Endodermal cell (in vitro differentiated cells): ENCODE measurements at regions not wholly inside any gene's neighbourhood (a gene's known extent, or its start where the extent isn't known, plus 50 kb on each side); places are given as distances from the start of the nearest gene placed in this dataset.

Source experiments
- DNase-seq: peaks from one replicate; pipeline ENCODE4 v3.0.0-alpha.2; 2017
- H3K27ac ChIP-seq: 2 replicates; pipeline ENCODE4 v1.5.1; 2013; ENCODE audit warnings: mild to moderate bottlenecking, low read depth, low read length, moderate library complexity
- H3K27me3 ChIP-seq: 2 replicates; pipeline ENCODE4 v1.6.1; 2013; ENCODE audit warnings: mild to moderate bottlenecking, low read length, moderate library complexity; ENCODE audit not compliant: insufficient read depth, control insufficient read depth, poor library complexity, severe bottlenecking
- H3K36me3 ChIP-seq: 2 replicates; pipeline ENCODE4 v1.7.0; 2013; ENCODE audit warnings: mild to moderate bottlenecking, low read length, moderate library complexity; ENCODE audit not compliant: control insufficient read depth, insufficient read depth
- H3K4me1 ChIP-seq: one replicate; pipeline ENCODE4 v1.7.0; 2013; ENCODE audit warnings: low read length; ENCODE audit not compliant: control insufficient read depth, insufficient read depth
- H3K4me3 ChIP-seq: 2 replicates; pipeline ENCODE4 v1.5.1; 2013; ENCODE audit warnings: mild to moderate bottlenecking, low read length, moderate library complexity
- H3K9ac ChIP-seq: 2 replicates; pipeline ENCODE4 v1.6.1; 2013; ENCODE audit warnings: mild to moderate bottlenecking, low read length, moderate library complexity; ENCODE audit not compliant: poor library complexity, severe bottlenecking; ENCODE audit errors: extremely low read depth
- H3K9me3 ChIP-seq: 2 replicates; pipeline ENCODE4 v1.6.1; 2013; ENCODE audit warnings: mild to moderate bottlenecking, low read length, moderate library complexity; ENCODE audit not compliant: control insufficient read depth
- H3K27ac Mint-ChIP-seq: 2 replicates; pipeline ENCODE4 v1.8.0; 2020; ENCODE audit warnings: mixed read lengths
- H3K27me3 Mint-ChIP-seq: 2 replicates; pipeline ENCODE4 v1.8.0; 2021; ENCODE audit warnings: mild to moderate bottlenecking, mixed read lengths; ENCODE audit not compliant: insufficient read depth
- H3K36me3 Mint-ChIP-seq: 2 replicates; pipeline ENCODE4 v1.8.0; 2020; ENCODE audit warnings: low read depth, mixed read lengths
- H3K4me1 Mint-ChIP-seq: 2 replicates; pipeline ENCODE4 v1.8.0; 2020; ENCODE audit warnings: mixed read lengths
- H3K4me3 Mint-ChIP-seq: 2 replicates; pipeline ENCODE4 v1.8.0; 2020; ENCODE audit warnings: mild to moderate bottlenecking, moderate library complexity, mixed read lengths
- H3K9me3 Mint-ChIP-seq: 2 replicates; pipeline ENCODE4 v1.8.0; 2020; ENCODE audit warnings: mild to moderate bottlenecking, mixed read lengths
- CTCF ChIP-seq: fragments of 200-600 bp; sonication (generic); conservative IDR thresholded peaks from 2 replicates; pipeline ENCODE4 v1.5.0; 2021; ENCODE audit warnings: antibody characterized with exemption, mild to moderate bottlenecking
- WGBS, 2 experiments: methylation state at CpG; one replicate each; pipeline versions ENCODE4 v1.1.5 to v1.1.7; 2013; ENCODE audit warnings: missing lambda C conversion rate in 2 of 2, mixed read lengths in 1 of 2; ENCODE audit not compliant: insufficient coverage in 1 of 2, insufficient read length in 1 of 2; 5-methylcytosine and 5-hydroxymethylcytosine counted together

GRCh38 chr17:77645072-77646045 lies 313.1 kb upstream of the TNRC6C start:
- Mint-ChIP-seq H3K4me1 (peaks cover 2% of the 10 kb centered on the region), H3K4me3 (no peak overlapping the region), H3K9me3 (peaks cover 27% of the 10 kb centered on the region), H3K36me3 (no peaks in the 10 kb centered on the region), H3K27ac (no peak overlapping the region), H3K27me3 (peaks cover 15% of the 10 kb centered on the region)
- peak; percentile 85 for DNase-seq
- Histone ChIP-seq H3K36me3 (no peaks in the 10 kb centered on the region), H3K9me3 (peaks cover 32% of the 10 kb centered on the region), H3K4me3 (no peak overlapping the region), H3K27me3 (no peaks in the 10 kb centered on the region), H3K9ac (no peak overlapping the region), H3K27ac (no peak overlapping the region), H3K4me1 (no peaks in the 10 kb centered on the region)
- 62 to 74% methylated on average over 20 to 28 of the region's 28 CpGs for WGBS, 2 experiments
- TF ChIP-seq CTCF: peak; percentile 77

- no peak overlapping the region for H3K4me3 ChIP-seq
- Mint-ChIP-seq H3K36me3 (no peaks in the 10 kb centered on the region), H3K4me1 (peaks cover 2% of the 10 kb centered on the region), H3K4me3 (no peak overlapping the region), H3K27ac (no peak overlapping the region), H3K9me3 (peaks cover 33% of the 10 kb centered on the region), H3K27me3 (peaks cover 9% of the 10 kb centered on the region)
- no peaks in the 10 kb centered on the region for H3K4me1 ChIP-seq
- DNase-seq: no peak
- H3K36me3 ChIP-seq: no peaks in the 10 kb centered on the region
- H3K9ac ChIP-seq: no peak overlapping the region
- no peak overlapping the region for H3K27ac ChIP-seq
- 85 to 93% methylated on average over 3 to 11 of the region's 11 CpGs for WGBS, 2 experiments
- no peaks in the 10 kb centered on the region for H3K27me3 ChIP-seq
- peaks cover 38% of the 10 kb centered on the region for H3K9me3 ChIP-seq
- TF ChIP-seq CTCF: no peak
Observed at GRCh38 chr17:77646046-77646430, 312.5 kb upstream of the TNRC6C start.

GRCh38 chr17:77647531-77647930 lies 311.0 kb upstream of the TNRC6C start:
- no peak overlapping the region for H3K27ac Mint-ChIP-seq
- Histone ChIP-seq H3K27ac (no peak overlapping the region), H3K4me3 (no peak overlapping the region), H3K36me3 (no peaks in the 10 kb centered on the region), H3K9ac (no peak overlapping the region), H3K9me3 (peaks cover 49% of the 10 kb centered on the region), H3K27me3 (no peaks in the 10 kb centered on the region), H3K4me1 (no peaks in the 10 kb centered on the region)
- peaks cover 4% of the 10 kb centered on the region for H3K27me3 Mint-ChIP-seq
- H3K4me3 Mint-ChIP-seq: no peak overlapping the region
- H3K4me1 Mint-ChIP-seq: peaks cover 2% of the 10 kb centered on the region
- 87 to 91% methylated on average over 11 of the region's 11 CpGs for WGBS, 2 experiments
- peak; percentile 27 for DNase-seq
- peaks cover 38% of the 10 kb centered on the region for H3K9me3 Mint-ChIP-seq
- no peaks in the 10 kb centered on the region for H3K36me3 Mint-ChIP-seq
- no peak for TF ChIP-seq CTCF
